ENCODE measurements at regions not wholly inside any gene's neighbourhood (a gene's known extent, or its start where the extent isn't known, plus 50 kb on each side); places are given as distances from the start of the nearest gene placed in this dataset.
A peak's percentile ranks its signal among the peaks of the same experiment; 100 is the strongest.

DNA sequence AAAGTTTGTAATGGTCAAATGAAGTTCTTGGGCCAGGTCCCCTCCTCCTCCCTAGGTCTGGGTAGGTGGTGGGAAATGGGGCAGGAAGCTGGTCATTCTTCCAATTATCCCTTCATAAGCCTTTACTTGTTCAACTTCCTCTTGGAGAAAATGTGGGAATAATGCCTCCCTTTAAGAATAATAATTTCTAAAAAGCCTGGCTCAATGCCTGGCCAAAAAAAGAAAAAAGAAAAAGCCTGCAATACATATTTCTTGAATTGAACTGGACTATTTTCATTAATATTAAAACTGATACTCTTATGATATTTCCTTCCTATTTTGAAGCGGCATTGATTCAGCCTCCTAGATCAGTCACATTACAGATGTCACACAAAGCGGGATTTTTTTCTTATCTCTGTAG is 600.9 kb downstream of the CCDC171 start (continued):
- no peak for TF ChIP-seq SNRNP70 (optimal IDR thresholded peaks at IDR 0.05; ENCODE audit: low read depth, low read length)
- no peak for TF ChIP-seq RAD21 (CRISPR knock-in tag; conservative IDR thresholded peaks at IDR 0.05 in 1 of 2, IDR thresholded peaks at IDR 0.05 in 1 of 2)
- no peak for TF ChIP-seq STAG1 (CRISPR knock-in tag; IDR thresholded peaks at IDR 0.05; ENCODE audit: borderline replicate concordance)
- TF ChIP-seq ZNF311 (CRISPR knock-in tag; IDR thresholded peaks at IDR 0.05): no peak
- TF ChIP-seq ZNF717 (CRISPR knock-in tag; IDR thresholded peaks at IDR 0.05): no peak
- TF ChIP-seq, protein P1, sequence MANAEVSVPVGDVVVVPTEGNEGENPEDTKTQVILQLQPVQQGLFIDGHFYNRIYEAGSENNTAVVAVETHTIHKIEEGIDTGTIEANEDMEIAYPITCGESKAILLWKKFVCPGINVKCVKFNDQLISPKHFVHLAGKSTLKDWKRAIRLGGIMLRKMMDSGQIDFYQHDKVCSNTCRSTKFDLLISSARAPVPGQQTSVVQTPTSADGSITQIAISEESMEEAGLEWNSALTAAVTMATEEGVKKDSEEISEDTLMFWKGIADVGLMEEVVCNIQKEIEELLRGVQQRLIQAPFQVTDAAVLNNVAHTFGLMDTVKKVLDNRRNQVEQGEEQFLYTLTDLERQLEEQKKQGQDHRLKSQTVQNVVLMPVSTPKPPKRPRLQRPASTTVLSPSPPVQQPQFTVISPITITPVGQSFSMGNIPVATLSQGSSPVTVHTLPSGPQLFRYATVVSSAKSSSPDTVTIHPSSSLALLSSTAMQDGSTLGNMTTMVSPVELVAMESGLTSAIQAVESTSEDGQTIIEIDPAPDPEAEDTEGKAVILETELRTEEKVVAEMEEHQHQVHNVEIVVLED (CRISPR knock-in tag; IDR thresholded peaks at IDR 0.05): no peak

- Histone ChIP-seq H3K9ac (ENCODE audit: insufficient read depth in 1 of 2, low read depth in 2 of 2, low read length in 2 of 2) (no peak overlapping the region), H3K27me3 (ENCODE audit: control insufficient read depth in 2 of 2, insufficient read depth in 2 of 2, low read length in 2 of 2) (no peaks in the 10 kb centered on the region), H3K9me1 (ENCODE audit: control insufficient read depth, insufficient read depth, low read length) (no peaks in the 10 kb centered on the region), H3K9me3 (replicated peaks; ENCODE audit: control insufficient read depth, insufficient read depth, low read depth, low read length) (no peaks in the 10 kb centered on the region), H3K4me3 (no peak overlapping the region), H3K79me2 (ENCODE audit: control insufficient read depth, insufficient read depth, low read length) (no peaks in the 10 kb centered on the region), H3K36me3 (ENCODE audit: control insufficient read depth, insufficient read depth, low read length) (no peaks in the 10 kb centered on the region), H3K4me2 (ENCODE audit: insufficient read depth, low read length) (no peak overlapping the region), H2AFZ (ENCODE audit: low read depth, low read length) (no peak overlapping the region), H4K20me1 (replicated peaks; ENCODE audit: control insufficient read depth, insufficient read depth, low read length) (no peaks in the 10 kb centered on the region), H3K27ac (ENCODE audit: extremely low read depth, low read depth, low read length) (no peak overlapping the region), H3K4me1 (replicated peaks in 1 of 2; ENCODE audit: control insufficient read depth in 2 of 2, insufficient read depth in 2 of 2, low read length in 2 of 2) (no peaks in the 10 kb centered on the region)
- under 1% methylated on average over 22 of the region's 28 CpGs for WGBS (ENCODE audit: insufficient coverage, low coverage, missing lambda C conversion rate)
- in situ Hi-C loops (cut with MboI): no loop called here
- TF ChIP-seq, protein P2, sequence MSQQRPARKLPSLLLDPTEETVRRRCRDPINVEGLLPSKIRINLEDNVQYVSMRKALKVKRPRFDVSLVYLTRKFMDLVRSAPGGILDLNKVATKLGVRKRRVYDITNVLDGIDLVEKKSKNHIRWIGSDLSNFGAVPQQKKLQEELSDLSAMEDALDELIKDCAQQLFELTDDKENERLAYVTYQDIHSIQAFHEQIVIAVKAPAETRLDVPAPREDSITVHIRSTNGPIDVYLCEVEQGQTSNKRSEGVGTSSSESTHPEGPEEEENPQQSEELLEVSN (IDR thresholded peaks at IDR 0.05; ENCODE audit: borderline replicate concordance in 1 of 2, extremely low read depth in 1 of 2, insufficient read depth in 1 of 2, insufficient read length in 1 of 2, low read depth in 1 of 2, low read length in 1 of 2, poor library complexity in 1 of 2, severe bottlenecking in 1 of 2): peak in 1 of 2 experiments; percentile 64
- TF ChIP-seq, protein P3, sequence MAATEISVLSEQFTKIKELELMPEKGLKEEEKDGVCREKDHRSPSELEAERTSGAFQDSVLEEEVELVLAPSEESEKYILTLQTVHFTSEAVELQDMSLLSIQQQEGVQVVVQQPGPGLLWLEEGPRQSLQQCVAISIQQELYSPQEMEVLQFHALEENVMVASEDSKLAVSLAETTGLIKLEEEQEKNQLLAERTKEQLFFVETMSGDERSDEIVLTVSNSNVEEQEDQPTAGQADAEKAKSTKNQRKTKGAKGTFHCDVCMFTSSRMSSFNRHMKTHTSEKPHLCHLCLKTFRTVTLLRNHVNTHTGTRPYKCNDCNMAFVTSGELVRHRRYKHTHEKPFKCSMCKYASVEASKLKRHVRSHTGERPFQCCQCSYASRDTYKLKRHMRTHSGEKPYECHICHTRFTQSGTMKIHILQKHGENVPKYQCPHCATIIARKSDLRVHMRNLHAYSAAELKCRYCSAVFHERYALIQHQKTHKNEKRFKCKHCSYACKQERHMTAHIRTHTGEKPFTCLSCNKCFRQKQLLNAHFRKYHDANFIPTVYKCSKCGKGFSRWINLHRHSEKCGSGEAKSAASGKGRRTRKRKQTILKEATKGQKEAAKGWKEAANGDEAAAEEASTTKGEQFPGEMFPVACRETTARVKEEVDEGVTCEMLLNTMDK (IDR thresholded peaks at IDR 0.05; ENCODE audit: borderline replicate concordance, insufficient read depth, low read depth, low read length, poor library complexity, severe bottlenecking): peak; percentile 57
- TF ChIP-seq IFI16 (CRISPR knock-in tag; IDR thresholded peaks at IDR 0.05): no peak
- POLR2A ChIA-PET: no interaction called here
- intact Hi-C loops (cut with micrococcal nuclease): no loop called here
- FAIRE-seq (no peak), ATAC-seq (peak; percentile 83), DNase-seq (ENCODE audit: extremely low read depth in 1 of 4, low spot score in 3 of 4) (peak in 2 of 4 experiments; percentile 5 to 15)
- CTCF ChIA-PET (ENCODE audit: low intra/inter-chr PET ratio): no interaction called here
- BruUV-seq (replicated peaks): no TSS peak
Observed at GRCh38 chr9:16154521-16155078, 601.8 kb downstream of the CCDC171 start.

All from K562 (cell line).